Frontal cortex (tissue), 1 donor: ENCODE measurements at regions not wholly inside any gene's neighbourhood (a gene's known extent, or its start where the extent isn't known, plus 50 kb on each side); places are given as distances from the start of the nearest gene placed in this dataset. TPM values are rescaled to one million over a fixed set of nuclear protein-coding genes. Genes with fewer than 3 reads are reported as not detected.

Experiments
- small RNA-seq: library from RNA; depleted of rRNA; stranded (forward); fragments of <200 nt; gene quantifications from one replicate; pipeline ENCODE3, GENCODE V24; 2014

Small RNAs in the stretch of these regions (small RNA-seq; reads per million reads assigned to genes)
- not detected for gene AC107399.1
